DOHH2 (cell line): ENCODE measurements at regions not wholly inside any gene's neighbourhood (a gene's known extent, or its start where the extent isn't known, plus 50 kb on each side); places are given as distances from the start of the nearest gene placed in this dataset.

Experiments used
- EZH2phosphoT487 ChIP-seq: fragments of 200-600 bp; sonication (generic); IDR thresholded peaks from 2 replicates; pipeline ENCODE4 v1.6.1; 2017; ENCODE audit warnings: borderline replicate concordance, mild to moderate bottlenecking, antibody characterized with exemption, low read length, moderate library complexity, mixed read lengths
- TF ChIP-seq, protein P1 (sequence below): fragments of 200-600 bp; sonication (generic); IDR thresholded peaks from one replicate; pipeline ENCODE4 v1.5.1; 2014; ENCODE audit warnings: antibody characterized with exemption, mild to moderate bottlenecking, low read depth, low read length; ENCODE audit not compliant: poor library complexity, severe bottlenecking

- TF ChIP-seq, protein P1, sequence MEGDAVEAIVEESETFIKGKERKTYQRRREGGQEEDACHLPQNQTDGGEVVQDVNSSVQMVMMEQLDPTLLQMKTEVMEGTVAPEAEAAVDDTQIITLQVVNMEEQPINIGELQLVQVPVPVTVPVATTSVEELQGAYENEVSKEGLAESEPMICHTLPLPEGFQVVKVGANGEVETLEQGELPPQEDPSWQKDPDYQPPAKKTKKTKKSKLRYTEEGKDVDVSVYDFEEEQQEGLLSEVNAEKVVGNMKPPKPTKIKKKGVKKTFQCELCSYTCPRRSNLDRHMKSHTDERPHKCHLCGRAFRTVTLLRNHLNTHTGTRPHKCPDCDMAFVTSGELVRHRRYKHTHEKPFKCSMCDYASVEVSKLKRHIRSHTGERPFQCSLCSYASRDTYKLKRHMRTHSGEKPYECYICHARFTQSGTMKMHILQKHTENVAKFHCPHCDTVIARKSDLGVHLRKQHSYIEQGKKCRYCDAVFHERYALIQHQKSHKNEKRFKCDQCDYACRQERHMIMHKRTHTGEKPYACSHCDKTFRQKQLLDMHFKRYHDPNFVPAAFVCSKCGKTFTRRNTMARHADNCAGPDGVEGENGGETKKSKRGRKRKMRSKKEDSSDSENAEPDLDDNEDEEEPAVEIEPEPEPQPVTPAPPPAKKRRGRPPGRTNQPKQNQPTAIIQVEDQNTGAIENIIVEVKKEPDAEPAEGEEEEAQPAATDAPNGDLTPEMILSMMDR = no peak
- TF ChIP-seq EZH2phosphoT487 = no peak
Measured at GRCh38 chr20:43837856-43838702, 76.6 kb upstream of the TOX2 start.
